ENCODE measurements at regions not wholly inside any gene's neighbourhood (a gene's known extent, or its start where the extent isn't known, plus 50 kb on each side); places are given as distances from the start of the nearest gene placed in this dataset.

- no peaks in the 10 kb centered on the region for H3K36me3 Mint-ChIP-seq
- Histone ChIP-seq H3K9ac (ENCODE audit: insufficient read depth, low read length, poor library complexity, severe bottlenecking) (no peak overlapping the region), H4K20me1 (ENCODE audit: insufficient read depth, low read length) (no peaks in the 10 kb centered on the region), H3K4me2 (replicated peaks; ENCODE audit: extremely low read depth, low read length, poor library complexity, severe bottlenecking) (no peak overlapping the region), H3K9me3 (replicated peaks in 1 of 2; ENCODE audit: control insufficient read depth in 1 of 2, insufficient read depth in 1 of 2, low read length in 2 of 2) (no peaks in the 10 kb centered on the region), H3K36me3 (replicated peaks in 1 of 2; ENCODE audit: control insufficient read depth in 1 of 2, insufficient read depth in 2 of 2, low read length in 2 of 2) (no peaks in the 10 kb centered on the region), H3K4me1 (ENCODE audit: control insufficient read depth in 1 of 2, insufficient read depth in 2 of 2, low read length in 2 of 2) (no peaks in the 10 kb centered on the region), H3K79me2 (ENCODE audit: insufficient read depth, low read length) (no peaks in the 10 kb centered on the region), H2AFZ (ENCODE audit: insufficient read depth, low read depth, low read length, poor library complexity, severe bottlenecking) (no peak overlapping the region), H3K27ac (ENCODE audit: low read depth in 1 of 2, low read length in 2 of 2) (no peak overlapping the region), H3K27me3 (ENCODE audit: control insufficient read depth in 2 of 2, insufficient read depth in 2 of 2, low read length in 2 of 2) (no peaks in the 10 kb centered on the region), H3K4me3 (replicated peaks in 1 of 3; ENCODE audit: low read depth in 2 of 3, low read length in 3 of 3) (no peak overlapping the region)
- H3K4me3 Mint-ChIP-seq: no peak overlapping the region
- TF ChIP-seq CTCF (IDR thresholded peaks at IDR 0.05): no peak
- no peaks in the 10 kb centered on the region for H3K4me1 Mint-ChIP-seq
- no peak for DNase-seq
- WGBS (ENCODE audit: insufficient coverage): 88% methylated on average over 1 of the region's 2 CpGs
- intact Hi-C loops (cut with micrococcal nuclease): no loop called here
- H3K9me3 Mint-ChIP-seq: peaks cover 0 to 3% (median 0%) of the 10 kb centered on the region in 7 donors
- H3K27me3 Mint-ChIP-seq (ENCODE audit: low read depth in 3 of 3): peaks cover 0 to 5% (median 4%) of the 10 kb centered on the region in 3 donors
- H3K27ac Mint-ChIP-seq: no peak overlapping the region
Observed at GRCh38 chr20:39878320-39878719, 810.7 kb downstream of the MAFB start.

- Histone ChIP-seq H3K27me3 (ENCODE audit: control insufficient read depth in 2 of 2, insufficient read depth in 2 of 2, low read length in 2 of 2) (no peaks in the 10 kb centered on the region), H3K36me3 (replicated peaks in 1 of 2; ENCODE audit: control insufficient read depth in 1 of 2, insufficient read depth in 2 of 2, low read length in 2 of 2) (no peaks in the 10 kb centered on the region), H3K4me3 (replicated peaks in 1 of 3; ENCODE audit: low read depth in 2 of 3, low read length in 3 of 3) (no peak overlapping the region), H2AFZ (ENCODE audit: insufficient read depth, low read depth, low read length, poor library complexity, severe bottlenecking) (no peak overlapping the region), H3K9ac (ENCODE audit: insufficient read depth, low read length, poor library complexity, severe bottlenecking) (no peak overlapping the region), H3K4me1 (ENCODE audit: control insufficient read depth in 1 of 2, insufficient read depth in 2 of 2, low read length in 2 of 2) (no peaks in the 10 kb centered on the region), H3K79me2 (ENCODE audit: insufficient read depth, low read length) (no peaks in the 10 kb centered on the region), H3K9me3 (replicated peaks in 1 of 2; ENCODE audit: control insufficient read depth in 1 of 2, insufficient read depth in 1 of 2, low read length in 2 of 2) (no peaks in the 10 kb centered on the region), H3K4me2 (replicated peaks; ENCODE audit: extremely low read depth, low read length, poor library complexity, severe bottlenecking) (no peak overlapping the region), H3K27ac (ENCODE audit: low read depth in 1 of 2, low read length in 2 of 2) (no peak overlapping the region), H4K20me1 (ENCODE audit: insufficient read depth, low read length) (no peaks in the 10 kb centered on the region)
- WGBS (ENCODE audit: insufficient coverage): 69% methylated on average over 2 of the region's 2 CpGs
- peaks cover 0 to 5% (median 4%) of the 10 kb centered on the region in 3 donors for H3K27me3 Mint-ChIP-seq (ENCODE audit: low read depth in 3 of 3)
- intact Hi-C loops (cut with micrococcal nuclease): no loop called here
- DNase-seq: no peak
- no peak for TF ChIP-seq CTCF (IDR thresholded peaks at IDR 0.05)
- no peak overlapping the region for H3K27ac Mint-ChIP-seq
- H3K4me1 Mint-ChIP-seq: no peaks in the 10 kb centered on the region
- peaks cover 0 to 3% (median 0%) of the 10 kb centered on the region in 7 donors for H3K9me3 Mint-ChIP-seq
- H3K4me3 Mint-ChIP-seq: no peak overlapping the region
- H3K36me3 Mint-ChIP-seq: no peaks in the 10 kb centered on the region
Observed at GRCh38 chr20:39877788-39878187, 811.2 kb downstream of the MAFB start.
